Heart right ventricle (tissue), 16 donors: ENCODE measurements at regions not wholly inside any gene's neighbourhood (a gene's known extent, or its start where the extent isn't known, plus 50 kb on each side); places are given as distances from the start of the nearest gene placed in this dataset.

Source experiments
- ATAC-seq, 8 donors: fragments of 200-7000 bp; cut with Tn5 transposase; one replicate each; pipeline ENCODE4 v1.9.1; 2020; ENCODE audit warnings: mild to moderate bottlenecking in 8 of 8, moderate library complexity in 8 of 8, moderate number of reproducible peaks in 1 of 8
- DNase-seq, 2 donors: peaks; one replicate each; pipeline ENCODE4 v3.0.0-alpha.2; 2020
- H3K27ac ChIP-seq, 10 donors: fragments of 200-600 bp; sonication (generic) in 2 of 10; one replicate each; pipeline versions ENCODE4 v1.5.0 to v1.8.0; 2020 to 2022; ENCODE audit warnings: mild to moderate bottlenecking in 3 of 10
- H3K27me3 ChIP-seq, 7 donors: fragments of 200-600 bp; one replicate each; pipeline ENCODE4 v1.8.0; 2021 to 2022; ENCODE audit warnings: mild to moderate bottlenecking in 2 of 7
- H3K36me3 ChIP-seq, 9 donors: fragments of 200-600 bp; sonication (generic) in 1 of 9; one replicate each; pipeline versions ENCODE4 v1.5.0 to v1.8.0; 2020 to 2022; ENCODE audit warnings: mild to moderate bottlenecking in 2 of 9
- H3K4me1 ChIP-seq, 9 donors: fragments of 200-600 bp; sonication (generic) in 1 of 9; one replicate each; pipeline versions ENCODE4 v1.5.0 to v1.8.0; 2020 to 2022; ENCODE audit warnings: mild to moderate bottlenecking in 4 of 9
- H3K4me3 ChIP-seq, 10 donors: fragments of 200-600 bp; sonication (generic) in 2 of 10; one replicate each; pipeline versions ENCODE4 v1.5.0 to v1.8.0; 2020 to 2022; ENCODE audit warnings: mild to moderate bottlenecking in 7 of 10, moderate library complexity in 2 of 10
- H3K9me3 ChIP-seq, 11 donors: fragments of 200-600 bp in 10 of 11; sonication (generic) in 2 of 11; one replicate each; pipeline versions ENCODE4 v1.5.0 to v1.8.0; 2013 to 2022; ENCODE audit warnings: mild to moderate bottlenecking in 2 of 11, control low read depth in 1 of 11, moderate library complexity in 1 of 11
- CTCF ChIP-seq, 9 donors: fragments of 200-600 bp; sonication (generic) in 2 of 9; IDR thresholded peaks; one replicate each; pipeline versions ENCODE4 v1.5.0 to v1.8.0; 2021 to 2022; ENCODE audit warnings: antibody characterized with exemption in 9 of 9, mild to moderate bottlenecking in 5 of 9, moderate library complexity in 1 of 9
- WGBS, 2 donors: extraction: QIAGEN DNeasy Blood & Tissue Kit; methylation state at CpG; one replicate each; pipeline ENCODE4 v1.1.7; 2013; ENCODE audit warnings: inconsistent platforms in 1 of 2; 5-methylcytosine and 5-hydroxymethylcytosine counted together
- intact Hi-C, 10 donors: fragments of 100-400 bp; cut with DNase I; formaldehyde crosslinking; loops; one replicate each; pipeline versions ENCODE4 v1.11.1 to v1.14.2; 2022
- donor health status: Arrhythmogenic right ventricular cardiomyopathy.
- donor health status: ischemic (EF 13 %, LVEDD 7.1; RV severe dilation, severe dysfunction).
- donor health status: healthy with polysubstance abuse.
- donor health status: DM: no; HTN: yes; CAD: no.
- donor health status: DM: no; HTN: no; CAD: no.
- donor health status: ischemic (EF 25% LVEDD 6.9; RV normal size, moderate dysfunction).
- donor health status: ischemic (EF 25% LVEDD 5.7; RV mildly dilated, moderate dysfunction).
- donor health status: healthy.
- donor health status: DM: yes; HTN: yes; CAD: no.
- donor health status: Ischemic cardiomyopathy.
- donor health status: ischemic (EF 35%, LVEDD 5.7; RV mildly dilated, moderate dysfunction).
- donor health status: nonischemic (EF 11% LVEDD 7.7; RV severe dilation, severe dysfunction).
- donor health status: DM: yes; HTN: yes; CAD: no.
- donor health status: PGD.
- donor health status: ischemic (EF 29% LVEDD 5.4; RV normal size, mild dysfunction).
- donor health status: nonischemic (EF 23%, LVEDD 6.1; RV moderate dilation, normal function).

DNA sequence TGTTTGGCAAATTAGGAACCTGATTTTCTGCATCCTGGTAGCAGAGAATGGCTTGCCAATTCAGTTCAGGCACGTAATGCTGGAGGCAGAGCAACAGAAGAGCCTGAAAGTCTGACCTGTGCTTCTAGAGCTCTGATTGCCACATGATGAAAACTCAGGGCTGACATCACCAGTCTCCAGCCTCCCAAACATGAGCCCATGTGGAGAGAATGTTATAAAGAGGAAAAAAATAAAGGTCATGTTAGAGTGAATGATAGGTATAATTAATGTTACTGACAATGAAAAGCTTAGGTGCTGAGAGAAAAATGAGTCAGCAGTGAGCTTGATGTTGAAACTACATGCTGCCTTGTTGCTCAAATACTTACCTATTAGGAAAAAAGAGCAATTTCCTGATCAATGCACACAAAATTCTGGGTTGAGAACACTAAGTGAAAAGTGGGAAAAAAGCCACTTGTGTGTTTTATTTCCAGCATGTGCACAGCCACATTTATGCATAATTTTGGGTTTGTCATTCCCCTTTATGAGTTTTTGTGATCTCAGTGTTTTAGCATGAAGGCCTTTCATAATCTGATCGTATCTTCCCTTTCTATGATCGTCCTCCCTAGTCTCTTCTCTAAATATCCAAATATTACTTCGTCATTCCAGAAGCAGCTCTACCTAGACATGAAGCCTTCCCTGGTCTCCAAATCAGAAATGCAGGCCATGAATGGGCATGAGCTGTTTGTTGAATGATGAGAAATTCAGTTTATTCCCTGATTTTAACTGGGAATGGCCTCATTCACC lies 113.3 kb upstream of the CPEB2 start:
- WGBS, 2 donors = 73 to 83% methylated on average over 4 of the region's 4 CpGs
- TF ChIP-seq CTCF (IDR thresholded peaks at IDR 0.05) = no peak

DNA sequence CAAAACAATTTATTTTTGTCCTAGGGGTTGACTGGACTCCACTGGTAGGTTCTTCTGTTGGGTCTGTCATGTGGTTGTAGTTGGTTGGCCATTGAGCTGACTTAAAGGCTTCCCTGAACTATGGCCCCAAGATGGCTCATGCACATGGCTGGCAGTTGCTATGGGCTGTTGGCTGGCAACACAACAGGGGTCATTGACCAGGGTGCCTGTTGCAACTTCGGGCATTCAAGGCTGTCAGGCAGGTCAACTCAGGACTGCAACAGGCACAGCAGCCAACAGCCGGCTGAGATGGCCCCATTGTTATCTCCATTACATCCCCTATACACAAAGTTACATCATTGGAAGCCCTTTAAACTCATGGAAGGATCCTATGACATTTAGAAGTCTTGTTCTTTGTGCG lies 109.7 kb upstream of the CPEB2 start:
- 85 to 92% methylated on average over 3 of the region's 3 CpGs for WGBS, 2 donors
- no peaks in the 10 kb centered on the region for H3K4me1 ChIP-seq
- H3K36me3 ChIP-seq = no peaks in the 10 kb centered on the region
- no peak for ATAC-seq
- no peak for DNase-seq
- H3K27me3 ChIP-seq = no peaks in the 10 kb centered on the region
- intact Hi-C loops = no loop called here
- no peak overlapping the region for H3K27ac ChIP-seq
- TF ChIP-seq CTCF (IDR thresholded peaks at IDR 0.05) = no peak
- no peaks in the 10 kb centered on the region for H3K9me3 ChIP-seq
- no peak overlapping the region for H3K4me3 ChIP-seq

More for the DNA sequence above, 113.3 kb upstream of the CPEB2 start:
- Histone ChIP-seq H3K36me3 (no peaks in the 10 kb centered on the region), H3K4me1 (no peaks in the 10 kb centered on the region), H3K4me3 (no peak overlapping the region), H3K27me3 (no peaks in the 10 kb centered on the region), H3K9me3 (no peaks in the 10 kb centered on the region), H3K27ac (no peak overlapping the region)
- DNase-seq (no peak), ATAC-seq (no peak)
- intact Hi-C loops = no loop called here

- Histone ChIP-seq H3K27me3 (no peaks in the 10 kb centered on the region), H3K27ac (no peak overlapping the region), H3K4me1 (no peaks in the 10 kb centered on the region), H3K9me3 (no peaks in the 10 kb centered on the region), H3K36me3 (no peaks in the 10 kb centered on the region), H3K4me3 (no peak overlapping the region)
- DNase-seq (no peak), ATAC-seq (no peak)
- 80 to 82% methylated on average over 3 of the region's 3 CpGs for WGBS, 2 donors
- intact Hi-C loops = no loop called here
- TF ChIP-seq CTCF (IDR thresholded peaks at IDR 0.05) = no peak
Observed at GRCh38 chr4:14893713-14894112, 108.6 kb upstream of the CPEB2 start.

- no peak for TF ChIP-seq CTCF (IDR thresholded peaks at IDR 0.05)
- DNase-seq (no peak), ATAC-seq (no peak)
- H3K4me1 ChIP-seq = no peaks in the 10 kb centered on the region
- H3K9me3 ChIP-seq = no peaks in the 10 kb centered on the region
- H3K27ac ChIP-seq = no peak overlapping the region
- H3K4me3 ChIP-seq = no peak overlapping the region
- no peaks in the 10 kb centered on the region for H3K27me3 ChIP-seq
- H3K36me3 ChIP-seq = no peaks in the 10 kb centered on the region
- WGBS, 2 donors = 90 to 95% methylated on average over 1 of the region's 1 CpG
- intact Hi-C loops = no loop called here
Observed at GRCh38 chr4:14894392-14895292, 107.6 kb upstream of the CPEB2 start.
